ENCODE measurements at regions not wholly inside any gene's neighbourhood (a gene's known extent, or its start where the extent isn't known, plus 50 kb on each side); places are given as distances from the start of the nearest gene placed in this dataset.

DNA sequence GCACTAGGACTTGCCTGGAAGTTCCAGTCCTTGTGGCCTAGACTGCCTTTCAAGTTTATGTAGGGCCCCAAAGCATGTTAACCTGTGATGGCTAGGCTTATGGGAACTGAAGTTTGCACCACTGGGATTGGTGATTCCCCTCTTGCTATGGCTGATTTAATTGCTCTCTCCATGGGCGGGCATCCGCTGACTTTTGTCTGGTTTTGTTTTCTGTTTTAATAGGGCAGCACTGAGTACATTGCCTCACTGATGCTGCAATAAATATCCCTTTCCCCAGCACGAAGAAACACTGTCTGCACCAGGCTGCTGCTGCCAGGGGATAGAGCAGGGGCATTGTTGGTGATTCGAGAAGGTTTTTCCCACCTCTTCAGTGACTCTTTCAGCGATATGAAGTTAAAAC lies 73.3 kb upstream of the PDE4B start:
- H3K27me3 ChIP-seq (ENCODE audit: control insufficient read depth, extremely low read depth, insufficient read depth, low read length): no peaks in the 10 kb centered on the region
- H3K79me2 ChIP-seq (ENCODE audit: control insufficient read depth, insufficient read depth, low read length): no peaks in the 10 kb centered on the region
- no peaks in the 10 kb centered on the region for H4K20me1 ChIP-seq (ENCODE audit: control insufficient read depth, extremely low read depth, insufficient read depth, low read length)
- H3K4me2 ChIP-seq (ENCODE audit: control insufficient read depth, extremely low read depth, insufficient read depth, low read depth, low read length): no peak overlapping the region
- H3K36me3 ChIP-seq (ENCODE audit: control insufficient read depth in 2 of 2, extremely low read depth in 1 of 2, insufficient read depth in 2 of 2, low read length in 2 of 2): no peaks in the 10 kb centered on the region
- no peaks in the 10 kb centered on the region for H3K9me3 ChIP-seq (ENCODE audit: control insufficient read depth, low read depth, low read length)
- dilution Hi-C loops (cut with MboI; ENCODE audit: extremely low pct_ligation_motif_present, low sequenced_read_pairs): no loop called here
- no peak overlapping the region for H3K4me3 ChIP-seq (ENCODE audit: control insufficient read depth in 2 of 3, extremely low read depth in 1 of 3, insufficient read depth in 2 of 3, low read depth in 1 of 3, low read length in 3 of 3)
- H3K27ac ChIP-seq (ENCODE audit: control insufficient read depth, insufficient read depth, low read length): no peak overlapping the region
- DNase-seq (ENCODE audit: low read depth, low spot score) (no peak), FAIRE-seq (no peak)
- H2AFZ ChIP-seq (ENCODE audit: control insufficient read depth, low read length): no peak overlapping the region
- no peaks in the 10 kb centered on the region for H3K4me1 ChIP-seq (ENCODE audit: control insufficient read depth, extremely low read depth, insufficient read depth, low read length)
- no peak overlapping the region for H3K9ac ChIP-seq (ENCODE audit: control insufficient read depth, extremely low read depth, insufficient read depth, low read length)
- no peak for TF ChIP-seq EZH2 (IDR thresholded peaks at IDR 0.05; ENCODE audit: low read length)
- TF ChIP-seq, protein P1, sequence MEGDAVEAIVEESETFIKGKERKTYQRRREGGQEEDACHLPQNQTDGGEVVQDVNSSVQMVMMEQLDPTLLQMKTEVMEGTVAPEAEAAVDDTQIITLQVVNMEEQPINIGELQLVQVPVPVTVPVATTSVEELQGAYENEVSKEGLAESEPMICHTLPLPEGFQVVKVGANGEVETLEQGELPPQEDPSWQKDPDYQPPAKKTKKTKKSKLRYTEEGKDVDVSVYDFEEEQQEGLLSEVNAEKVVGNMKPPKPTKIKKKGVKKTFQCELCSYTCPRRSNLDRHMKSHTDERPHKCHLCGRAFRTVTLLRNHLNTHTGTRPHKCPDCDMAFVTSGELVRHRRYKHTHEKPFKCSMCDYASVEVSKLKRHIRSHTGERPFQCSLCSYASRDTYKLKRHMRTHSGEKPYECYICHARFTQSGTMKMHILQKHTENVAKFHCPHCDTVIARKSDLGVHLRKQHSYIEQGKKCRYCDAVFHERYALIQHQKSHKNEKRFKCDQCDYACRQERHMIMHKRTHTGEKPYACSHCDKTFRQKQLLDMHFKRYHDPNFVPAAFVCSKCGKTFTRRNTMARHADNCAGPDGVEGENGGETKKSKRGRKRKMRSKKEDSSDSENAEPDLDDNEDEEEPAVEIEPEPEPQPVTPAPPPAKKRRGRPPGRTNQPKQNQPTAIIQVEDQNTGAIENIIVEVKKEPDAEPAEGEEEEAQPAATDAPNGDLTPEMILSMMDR (optimal IDR thresholded peaks at IDR 0.05 in 1 of 3, IDR thresholded peaks at IDR 0.05 in 1 of 3, conservative IDR thresholded peaks at IDR 0.05 in 1 of 3; ENCODE audit: extremely low read depth in 1 of 3, insufficient read depth in 2 of 3, low read length in 3 of 3): no peak
- H3K9me1 ChIP-seq (ENCODE audit: control insufficient read depth, extremely low read depth, insufficient read depth, low read length): no peaks in the 10 kb centered on the region

DNA sequence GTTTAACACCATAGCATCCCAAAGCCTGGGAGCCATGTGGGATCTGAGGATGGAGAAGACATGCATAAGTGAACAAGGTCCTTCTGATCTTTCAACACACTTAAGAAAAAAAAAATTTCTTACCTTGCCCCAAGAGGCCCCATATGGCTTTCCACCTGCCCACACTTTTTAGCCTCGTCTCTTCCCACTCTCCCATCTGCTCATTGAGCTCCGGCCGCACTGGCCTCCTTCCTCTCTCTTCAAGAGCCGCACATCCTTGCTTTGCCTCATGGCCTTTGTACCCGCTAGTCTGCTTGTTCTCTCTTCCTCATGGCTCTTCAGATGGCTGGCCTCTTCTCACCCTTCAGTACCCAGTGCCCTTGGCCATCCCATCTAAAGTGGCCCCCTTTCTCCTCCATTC lies 70.2 kb upstream of the PDE4B start:
- no peak overlapping the region for H3K27ac ChIP-seq (ENCODE audit: control insufficient read depth, insufficient read depth, low read length)
- no peaks in the 10 kb centered on the region for H3K27me3 ChIP-seq (ENCODE audit: control insufficient read depth, extremely low read depth, insufficient read depth, low read length)
- H2AFZ ChIP-seq (ENCODE audit: control insufficient read depth, low read length): no peak overlapping the region
- no peak overlapping the region for H3K4me2 ChIP-seq (ENCODE audit: control insufficient read depth, extremely low read depth, insufficient read depth, low read depth, low read length)
- H3K9me3 ChIP-seq (ENCODE audit: control insufficient read depth, low read depth, low read length): no peaks in the 10 kb centered on the region
- H3K79me2 ChIP-seq (ENCODE audit: control insufficient read depth, insufficient read depth, low read length): no peaks in the 10 kb centered on the region
- TF ChIP-seq EZH2 (IDR thresholded peaks at IDR 0.05; ENCODE audit: low read length): no peak
- TF ChIP-seq, protein P1 (optimal IDR thresholded peaks at IDR 0.05 in 1 of 3, IDR thresholded peaks at IDR 0.05 in 1 of 3, conservative IDR thresholded peaks at IDR 0.05 in 1 of 3; ENCODE audit: extremely low read depth in 1 of 3, insufficient read depth in 2 of 3, low read length in 3 of 3): no peak
- FAIRE-seq (no peak), DNase-seq (ENCODE audit: low read depth, low spot score) (no peak)
- H4K20me1 ChIP-seq (ENCODE audit: control insufficient read depth, extremely low read depth, insufficient read depth, low read length): no peaks in the 10 kb centered on the region
- dilution Hi-C loops (cut with MboI; ENCODE audit: extremely low pct_ligation_motif_present, low sequenced_read_pairs): no loop called here
- H3K4me1 ChIP-seq (ENCODE audit: control insufficient read depth, extremely low read depth, insufficient read depth, low read length): no peaks in the 10 kb centered on the region
- no peaks in the 10 kb centered on the region for H3K9me1 ChIP-seq (ENCODE audit: control insufficient read depth, extremely low read depth, insufficient read depth, low read length)
- no peaks in the 10 kb centered on the region for H3K36me3 ChIP-seq (ENCODE audit: control insufficient read depth in 2 of 2, extremely low read depth in 1 of 2, insufficient read depth in 2 of 2, low read length in 2 of 2)
- H3K4me3 ChIP-seq (ENCODE audit: control insufficient read depth in 2 of 3, extremely low read depth in 1 of 3, insufficient read depth in 2 of 3, low read depth in 1 of 3, low read length in 3 of 3): no peak overlapping the region
- H3K9ac ChIP-seq (ENCODE audit: control insufficient read depth, extremely low read depth, insufficient read depth, low read length): no peak overlapping the region
